HS-5 (cell line): ENCODE measurements at regions not wholly inside any gene's neighbourhood (a gene's known extent, or its start where the extent isn't known, plus 50 kb on each side); places are given as distances from the start of the nearest gene placed in this dataset.
A peak's percentile ranks its signal among the peaks of the same experiment; 100 is the strongest.
"Not testable (repeated sequence)": the region's sequence is repeated elsewhere in the genome, so short reads cannot be mapped to it uniquely, and the experiment has no call there.

ENCODE experiments used
- DNase-seq: peaks from one replicate; pipeline ENCODE4 v3.0.0-alpha.2; 2012; ENCODE audit warnings: low read depth

GRCh38 chr1:170375082-170375723 is 156.8 kb upstream of the GORAB start:
- no peak for DNase-seq

GRCh38 chr1:170376801-170377385 is 155.1 kb upstream of the GORAB start:
- no peak for DNase-seq

GRCh38 chr1:170377440-170377839 is 154.5 kb upstream of the GORAB start:
- DNase-seq, result no peak

- peak; percentile 23 for DNase-seq
Observed at GRCh38 chr1:170377896-170378634, 153.9 kb upstream of the GORAB start.

- DNase-seq, result no peak
Observed at GRCh38 chr1:170385750-170386149, 146.2 kb upstream of the GORAB start.

GRCh38 chr1:170388489-170388888 is 143.5 kb upstream of the GORAB start:
- no peak for DNase-seq

- DNase-seq, result no peak
Observed at GRCh38 chr1:170395149-170395548, 136.8 kb upstream of the GORAB start.

- no peak for DNase-seq
Observed at GRCh38 chr1:170397061-170397460, 134.9 kb upstream of the GORAB start.

- DNase-seq, result no peak
Observed at GRCh38 chr1:170402476-170403311, 129.3 kb upstream of the GORAB start.

GRCh38 chr1:170407138-170407537 is 124.8 kb upstream of the GORAB start:
- peak; percentile 33 for DNase-seq

- DNase-seq, result peak; percentile 13
Observed at GRCh38 chr1:170407581-170407980, 124.4 kb upstream of the GORAB start.

GRCh38 chr1:170410401-170411166 is 121.4 kb upstream of the GORAB start:
- DNase-seq, result peak; percentile 84

- DNase-seq, result no peak
Observed at GRCh38 chr1:170414989-170415709, 116.8 kb upstream of the GORAB start.

GRCh38 chr1:170415710-170416372 is 116.1 kb upstream of the GORAB start:
- no peak for DNase-seq

- DNase-seq, result no peak
Observed at GRCh38 chr1:170424346-170424745, 107.6 kb upstream of the GORAB start.

- DNase-seq, result no peak
Observed at GRCh38 chr1:170426596-170426995, 105.4 kb upstream of the GORAB start.

- not testable (repeated sequence) for DNase-seq
Observed at GRCh38 chr1:170427002-170427401, 105.0 kb upstream of the GORAB start.

GRCh38 chr1:170436928-170437327 is 95.0 kb upstream of the GORAB start:
- no peak for DNase-seq

GRCh38 chr1:170445096-170445495 is 86.9 kb upstream of the GORAB start:
- peak; percentile 70 for DNase-seq

GRCh38 chr1:170448661-170449158 is 83.3 kb upstream of the GORAB start:
- no peak for DNase-seq
